Neural progenitor cell (in vitro differentiated cells): ENCODE measurements at regions not wholly inside any gene's neighbourhood (a gene's known extent, or its start where the extent isn't known, plus 50 kb on each side); places are given as distances from the start of the nearest gene placed in this dataset.

Source experiments
- DNase-seq: peaks from one replicate; pipeline ENCODE4 v3.0.0-alpha.2; 2016; ENCODE audit warnings: low spot score
- H2AFZ ChIP-seq: fragments of 200-600 bp; sonication (generic); replicated peaks from 2 replicates; pipeline ENCODE4 v1.6.1; 2016; ENCODE audit warnings: antibody characterized with exemption
- H3F3A ChIP-seq: fragments of 200-600 bp; sonication (generic); 2 replicates; pipeline ENCODE4 v1.6.1; 2016; ENCODE audit warnings: antibody characterized with exemption, low read depth
- H3K27ac ChIP-seq: fragments of 200-600 bp; sonication (generic); 2 replicates; pipeline ENCODE4 v1.5.1; 2016; ENCODE audit warnings: mild to moderate bottlenecking
- H3K27me3 ChIP-seq: fragments of 200-600 bp; sonication (generic); 2 replicates; pipeline ENCODE4 v1.6.1; 2016; ENCODE audit warnings: mild to moderate bottlenecking, moderate library complexity
- H3K36me3 ChIP-seq: fragments of 200-600 bp; sonication (generic); 2 replicates; pipeline ENCODE4 v1.5.1; 2016
- H3K4me1 ChIP-seq: fragments of 200-600 bp; sonication (generic); 2 replicates; pipeline ENCODE4 v1.6.1; 2016; ENCODE audit warnings: mixed run types
- H3K4me2 ChIP-seq: fragments of 200-600 bp; sonication (generic); 2 replicates; pipeline ENCODE4 v1.6.1; 2016
- H3K4me3 ChIP-seq: fragments of 200-600 bp; sonication (generic); 2 replicates; pipeline ENCODE4 v1.5.1; 2016
- H3K79me2 ChIP-seq: fragments of 200-600 bp; sonication (generic); 2 replicates; pipeline ENCODE4 v1.6.1; 2016; ENCODE audit warnings: low read depth
- H3K9ac ChIP-seq: fragments of 200-600 bp; sonication (generic); 2 replicates; pipeline ENCODE4 v1.6.1; 2016
- H3K9me3 ChIP-seq: fragments of 200-600 bp; sonication (generic); 2 replicates; pipeline ENCODE4 v1.5.1; 2016; ENCODE audit warnings: low read depth
- H4K20me1 ChIP-seq: fragments of 200-600 bp; sonication (generic); 2 replicates; pipeline ENCODE4 v1.6.1; 2016; ENCODE audit warnings: low read depth
- H3K27ac Mint-ChIP-seq: 3 replicates; pipeline ENCODE4 v1.8.0; 2021; ENCODE audit warnings: mixed read lengths
- H3K27me3 Mint-ChIP-seq: 2 replicates; pipeline ENCODE4 v1.8.0; 2022; ENCODE audit warnings: low read depth, mild to moderate bottlenecking, inconsistent platforms, moderate library complexity, mixed read lengths; ENCODE audit not compliant: insufficient read depth
- H3K36me3 Mint-ChIP-seq: 3 replicates; pipeline ENCODE4 v1.8.0; 2021; ENCODE audit warnings: mixed read lengths
- H3K4me1 Mint-ChIP-seq: 3 replicates; pipeline ENCODE4 v1.8.0; 2021; ENCODE audit warnings: mixed read lengths
- H3K4me3 Mint-ChIP-seq: 3 replicates; pipeline ENCODE4 v1.8.0; 2021; ENCODE audit warnings: mild to moderate bottlenecking, moderate library complexity, mixed read lengths
- H3K9me3 Mint-ChIP-seq: 3 replicates; pipeline ENCODE4 v1.8.0; 2020; ENCODE audit warnings: mixed read lengths
- EZH2 ChIP-seq: fragments of 200-600 bp; sonication (generic); IDR thresholded peaks from 2 replicates; pipeline ENCODE4 v1.6.1; 2017; ENCODE audit warnings: antibody characterized with exemption, mild to moderate bottlenecking, moderate library complexity
- EZH2phosphoT487 ChIP-seq: fragments of 200-600 bp; sonication (generic); IDR thresholded peaks from 2 replicates; pipeline ENCODE4 v1.6.1; 2017; ENCODE audit warnings: antibody characterized with exemption
- TF ChIP-seq, protein P1 (sequence below): fragments of 200-600 bp; sonication (generic); IDR thresholded peaks from 2 replicates; pipeline ENCODE4 v1.5.1; 2017; ENCODE audit warnings: antibody characterized with exemption, mild to moderate bottlenecking

GRCh38 chr9:115524453-115525059, 406.6 kb upstream of the TNC start:
- Mint-ChIP-seq H3K27ac (no peak overlapping the region), H3K27me3 (no peaks in the 10 kb centered on the region), H3K36me3 (no peaks in the 10 kb centered on the region), H3K4me3 (no peak overlapping the region), H3K9me3 (no peaks in the 10 kb centered on the region), H3K4me1 (peaks cover 9% of the 10 kb centered on the region)
- Histone ChIP-seq H3K36me3 (no peaks in the 10 kb centered on the region), H3K79me2 (no peaks in the 10 kb centered on the region), H2AFZ (no peak overlapping the region), H3K27ac (no peak overlapping the region), H3K9ac (no peak overlapping the region), H3K4me3 (no peak overlapping the region), H3K27me3 (no peaks in the 10 kb centered on the region), H3F3A (no peaks in the 10 kb centered on the region), H3K9me3 (no peaks in the 10 kb centered on the region), H4K20me1 (no peaks in the 10 kb centered on the region), H3K4me2 (no peak overlapping the region), H3K4me1 (peaks cover 9% of the 10 kb centered on the region)
- no peak for TF ChIP-seq EZH2phosphoT487
- TF ChIP-seq, protein P1, sequence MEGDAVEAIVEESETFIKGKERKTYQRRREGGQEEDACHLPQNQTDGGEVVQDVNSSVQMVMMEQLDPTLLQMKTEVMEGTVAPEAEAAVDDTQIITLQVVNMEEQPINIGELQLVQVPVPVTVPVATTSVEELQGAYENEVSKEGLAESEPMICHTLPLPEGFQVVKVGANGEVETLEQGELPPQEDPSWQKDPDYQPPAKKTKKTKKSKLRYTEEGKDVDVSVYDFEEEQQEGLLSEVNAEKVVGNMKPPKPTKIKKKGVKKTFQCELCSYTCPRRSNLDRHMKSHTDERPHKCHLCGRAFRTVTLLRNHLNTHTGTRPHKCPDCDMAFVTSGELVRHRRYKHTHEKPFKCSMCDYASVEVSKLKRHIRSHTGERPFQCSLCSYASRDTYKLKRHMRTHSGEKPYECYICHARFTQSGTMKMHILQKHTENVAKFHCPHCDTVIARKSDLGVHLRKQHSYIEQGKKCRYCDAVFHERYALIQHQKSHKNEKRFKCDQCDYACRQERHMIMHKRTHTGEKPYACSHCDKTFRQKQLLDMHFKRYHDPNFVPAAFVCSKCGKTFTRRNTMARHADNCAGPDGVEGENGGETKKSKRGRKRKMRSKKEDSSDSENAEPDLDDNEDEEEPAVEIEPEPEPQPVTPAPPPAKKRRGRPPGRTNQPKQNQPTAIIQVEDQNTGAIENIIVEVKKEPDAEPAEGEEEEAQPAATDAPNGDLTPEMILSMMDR: peak; percentile 88
- TF ChIP-seq EZH2: no peak
- DNase-seq: peak; percentile 75

DNA sequence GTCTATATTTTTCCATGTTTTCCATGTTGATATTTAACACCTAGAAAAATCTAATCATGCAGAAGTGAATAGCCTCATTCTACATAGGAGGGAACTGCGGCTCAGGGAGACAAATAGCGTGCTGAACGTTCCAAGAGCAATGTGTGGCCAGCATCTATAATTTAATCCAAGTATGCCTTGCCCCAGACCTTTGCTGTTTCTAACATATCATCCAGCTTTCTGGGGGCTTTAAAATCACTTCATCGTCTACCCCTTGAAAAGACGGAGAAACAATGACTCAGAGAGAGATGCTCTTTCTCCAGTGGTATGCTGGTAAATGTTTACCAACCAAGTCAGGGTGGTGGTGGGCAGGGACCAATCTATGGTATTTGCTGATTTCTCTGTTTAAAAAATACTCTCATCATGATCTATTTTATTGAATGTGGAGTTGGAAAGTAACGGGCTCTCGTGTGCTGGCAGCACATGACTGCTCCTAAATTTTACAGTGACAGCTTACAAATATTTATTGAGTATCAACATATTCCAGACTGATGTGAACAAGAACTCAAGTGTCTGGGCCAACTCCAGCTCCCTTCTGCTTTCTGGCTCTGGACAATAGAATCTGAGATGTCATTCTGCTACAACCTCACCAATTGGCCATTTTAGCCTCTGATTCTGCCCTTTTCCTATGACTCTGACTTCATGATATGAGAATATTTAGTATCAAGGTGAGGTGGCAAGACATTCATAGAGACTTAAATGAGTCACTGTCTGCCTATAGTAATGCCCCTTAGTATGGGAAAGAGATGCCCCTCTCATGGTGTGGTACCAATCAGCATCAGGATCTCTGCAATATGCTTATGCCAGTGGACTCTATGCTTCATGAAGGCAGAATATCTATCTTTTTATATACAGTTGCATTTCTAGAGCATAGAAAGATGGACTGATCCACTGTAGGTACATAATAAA, 407.4 kb upstream of the TNC start:
- Mint-ChIP-seq H3K27me3 (no peaks in the 10 kb centered on the region), H3K9me3 (no peaks in the 10 kb centered on the region), H3K4me3 (no peak overlapping the region), H3K4me1 (peaks cover 8% of the 10 kb centered on the region), H3K36me3 (no peaks in the 10 kb centered on the region), H3K27ac (no peak overlapping the region)
- Histone ChIP-seq H3K4me3 (no peak overlapping the region), H3K27ac (no peak overlapping the region), H3K9me3 (no peaks in the 10 kb centered on the region), H3K4me2 (no peak overlapping the region), H3K9ac (no peak overlapping the region), H3K27me3 (no peaks in the 10 kb centered on the region), H3F3A (no peaks in the 10 kb centered on the region), H4K20me1 (no peaks in the 10 kb centered on the region), H3K36me3 (no peaks in the 10 kb centered on the region), H2AFZ (no peak overlapping the region), H3K79me2 (no peaks in the 10 kb centered on the region), H3K4me1 (peaks cover 9% of the 10 kb centered on the region)
- no peak for DNase-seq
- TF ChIP-seq, protein P1: no peak
- TF ChIP-seq EZH2 (no peak), EZH2phosphoT487 (no peak)

DNA sequence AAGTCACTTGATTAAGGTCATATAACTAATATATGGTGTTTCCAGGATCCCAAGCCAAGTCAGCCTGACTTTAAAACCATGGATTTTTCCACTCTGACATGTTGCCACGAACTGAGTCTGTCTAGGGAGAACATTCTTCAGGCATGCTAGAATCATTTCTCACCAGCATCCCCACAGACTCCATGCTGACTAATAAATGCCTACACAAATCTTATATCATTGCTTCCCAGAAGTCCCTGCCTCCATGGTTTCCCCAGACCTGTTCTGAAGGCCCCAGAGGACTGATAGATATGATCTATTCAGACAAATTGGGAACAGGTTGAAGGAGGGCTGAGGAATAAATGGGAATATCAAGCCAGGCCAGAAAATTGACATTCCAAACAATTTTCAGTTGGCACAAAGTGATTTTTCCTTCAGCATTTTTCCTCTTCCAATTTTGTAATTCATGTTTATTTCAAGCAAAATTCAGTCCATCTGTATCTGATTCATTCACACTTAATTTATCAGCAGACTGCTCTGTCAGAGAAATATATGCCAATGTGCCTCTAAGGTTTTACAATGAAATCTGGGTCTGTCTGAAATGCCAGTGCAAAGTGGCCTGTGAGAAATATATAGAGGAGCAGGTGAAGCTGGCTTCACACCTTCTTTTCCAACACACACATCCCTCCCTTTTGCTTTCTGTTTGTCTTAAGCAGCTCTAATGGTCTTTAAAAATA, 413.6 kb upstream of the TNC start:
- Mint-ChIP-seq H3K27me3 (peaks cover 2% of the 10 kb centered on the region), H3K4me3 (no peak overlapping the region), H3K4me1 (no peaks in the 10 kb centered on the region), H3K27ac (no peak overlapping the region), H3K36me3 (no peaks in the 10 kb centered on the region), H3K9me3 (no peaks in the 10 kb centered on the region)
- Histone ChIP-seq H3K4me3 (no peak overlapping the region), H3K9ac (no peak overlapping the region), H3F3A (no peaks in the 10 kb centered on the region), H2AFZ (no peak overlapping the region), H3K79me2 (no peaks in the 10 kb centered on the region), H3K9me3 (no peaks in the 10 kb centered on the region), H3K36me3 (no peaks in the 10 kb centered on the region), H3K27me3 (no peaks in the 10 kb centered on the region), H3K27ac (no peak overlapping the region), H3K4me2 (no peak overlapping the region), H3K4me1 (no peaks in the 10 kb centered on the region), H4K20me1 (no peaks in the 10 kb centered on the region)
- DNase-seq: no peak
- TF ChIP-seq, protein P1: no peak
- no peak for TF ChIP-seq EZH2phosphoT487
- TF ChIP-seq EZH2: no peak
